ENCODE measurements at regions not wholly inside any gene's neighbourhood (a gene's known extent, or its start where the extent isn't known, plus 50 kb on each side); places are given as distances from the start of the nearest gene placed in this dataset.

DNA sequence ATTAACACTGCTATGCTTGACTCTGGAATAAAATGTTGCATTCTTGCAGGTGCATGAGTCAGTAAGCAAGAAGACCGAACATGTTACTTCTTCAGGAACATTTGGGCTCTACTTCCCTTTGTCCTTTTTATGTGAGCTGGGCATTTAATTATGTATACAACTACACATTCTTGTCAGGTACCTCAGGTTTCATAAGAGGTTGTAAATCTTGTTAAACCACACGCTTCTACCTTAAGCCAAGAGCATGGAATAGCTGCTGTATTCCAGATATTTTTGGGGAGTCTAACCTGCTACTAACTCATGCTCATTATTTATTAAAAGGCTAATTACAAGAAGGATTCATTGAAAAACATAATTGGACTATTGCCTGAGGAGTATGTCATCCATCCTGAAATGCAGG lies 414.2 kb upstream of the KLF6 start:
- no peak for DNase-seq (ENCODE audit: low read depth)
- no peak overlapping the region for H3K4me3 ChIP-seq (ENCODE audit: low read depth, low read length)
- TF ChIP-seq, protein P1, sequence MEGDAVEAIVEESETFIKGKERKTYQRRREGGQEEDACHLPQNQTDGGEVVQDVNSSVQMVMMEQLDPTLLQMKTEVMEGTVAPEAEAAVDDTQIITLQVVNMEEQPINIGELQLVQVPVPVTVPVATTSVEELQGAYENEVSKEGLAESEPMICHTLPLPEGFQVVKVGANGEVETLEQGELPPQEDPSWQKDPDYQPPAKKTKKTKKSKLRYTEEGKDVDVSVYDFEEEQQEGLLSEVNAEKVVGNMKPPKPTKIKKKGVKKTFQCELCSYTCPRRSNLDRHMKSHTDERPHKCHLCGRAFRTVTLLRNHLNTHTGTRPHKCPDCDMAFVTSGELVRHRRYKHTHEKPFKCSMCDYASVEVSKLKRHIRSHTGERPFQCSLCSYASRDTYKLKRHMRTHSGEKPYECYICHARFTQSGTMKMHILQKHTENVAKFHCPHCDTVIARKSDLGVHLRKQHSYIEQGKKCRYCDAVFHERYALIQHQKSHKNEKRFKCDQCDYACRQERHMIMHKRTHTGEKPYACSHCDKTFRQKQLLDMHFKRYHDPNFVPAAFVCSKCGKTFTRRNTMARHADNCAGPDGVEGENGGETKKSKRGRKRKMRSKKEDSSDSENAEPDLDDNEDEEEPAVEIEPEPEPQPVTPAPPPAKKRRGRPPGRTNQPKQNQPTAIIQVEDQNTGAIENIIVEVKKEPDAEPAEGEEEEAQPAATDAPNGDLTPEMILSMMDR (conservative IDR thresholded peaks at IDR 0.05; ENCODE audit: low read depth, low read length) = no peak

DNA sequence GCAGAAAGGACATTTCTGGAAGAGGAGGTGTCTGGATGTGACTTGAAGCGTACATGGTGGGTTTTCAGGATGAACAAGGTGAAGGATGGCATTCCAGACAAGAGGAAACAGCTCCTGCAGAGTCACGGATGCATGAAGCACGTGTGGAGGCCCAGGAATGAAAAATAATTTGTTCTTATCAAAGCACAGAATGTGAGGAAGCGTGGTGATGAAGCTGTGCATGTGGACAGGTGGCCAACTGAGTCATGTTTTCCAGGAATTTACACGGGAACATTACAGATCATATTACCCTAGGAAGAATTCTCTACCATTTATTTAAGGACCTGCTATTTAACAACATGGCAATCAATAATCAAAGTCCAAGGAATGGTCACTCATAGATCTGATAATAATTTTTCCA lies 413.2 kb upstream of the KLF6 start:
- no peak overlapping the region for H3K4me3 ChIP-seq (ENCODE audit: low read depth, low read length)
- no peak for DNase-seq (ENCODE audit: low read depth)
- TF ChIP-seq, protein P1 (conservative IDR thresholded peaks at IDR 0.05; ENCODE audit: low read depth, low read length) = no peak

DNA sequence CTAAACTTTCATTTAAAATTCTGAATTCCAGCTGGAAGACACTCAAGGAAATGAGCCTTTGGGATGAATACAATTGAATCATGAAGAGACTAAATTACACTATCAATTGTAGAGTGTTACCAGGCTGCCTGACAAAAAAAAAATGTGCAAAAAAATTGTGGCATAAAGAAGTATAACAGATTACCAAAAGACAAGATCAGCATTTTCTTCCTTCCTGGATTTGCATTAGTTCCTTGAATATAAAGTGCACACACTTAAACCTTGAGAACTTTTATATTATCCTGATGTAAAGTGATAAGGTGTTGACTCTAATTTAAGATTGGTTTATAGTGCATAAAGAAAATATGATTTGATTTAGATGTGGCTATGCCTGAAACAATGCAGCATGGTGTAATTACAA lies 412.7 kb upstream of the KLF6 start:
- TF ChIP-seq, protein P1 (conservative IDR thresholded peaks at IDR 0.05; ENCODE audit: low read depth, low read length) = no peak
- H3K4me3 ChIP-seq (ENCODE audit: low read depth, low read length) = no peak overlapping the region
- no peak for DNase-seq (ENCODE audit: low read depth)

DNA sequence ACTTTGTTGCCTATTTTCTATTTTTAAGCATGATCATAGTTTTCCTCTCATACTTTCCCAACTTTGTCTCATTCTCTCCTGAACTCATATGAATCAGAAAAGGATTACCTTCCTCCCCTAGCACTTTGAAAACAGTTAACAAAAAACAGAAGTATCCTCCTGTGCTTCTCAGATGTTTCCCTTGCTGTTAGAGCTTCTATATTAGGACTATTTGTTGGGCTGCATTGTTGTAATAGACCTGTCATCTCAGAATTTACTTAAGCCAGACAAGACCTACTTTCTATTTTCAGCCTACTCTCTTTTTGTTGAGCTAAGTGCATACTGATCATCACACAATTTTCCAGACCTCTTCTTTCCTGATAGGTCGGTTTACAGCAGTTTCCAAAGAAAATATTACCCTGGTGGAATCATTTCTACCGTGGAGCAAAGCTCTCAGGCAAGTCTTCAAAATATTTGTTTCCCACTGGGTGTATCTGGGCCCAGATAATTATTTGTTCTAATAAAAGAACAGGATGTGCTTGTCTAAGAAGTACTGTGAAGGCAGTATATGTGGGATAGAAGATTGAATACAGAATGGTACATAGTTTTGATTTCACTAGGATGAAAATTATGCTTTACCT lies 411.9 kb upstream of the KLF6 start:
- TF ChIP-seq, protein P1 (conservative IDR thresholded peaks at IDR 0.05; ENCODE audit: low read depth, low read length) = no peak
- no peak overlapping the region for H3K4me3 ChIP-seq (ENCODE audit: low read depth, low read length)
- no peak for DNase-seq (ENCODE audit: low read depth)

DNA sequence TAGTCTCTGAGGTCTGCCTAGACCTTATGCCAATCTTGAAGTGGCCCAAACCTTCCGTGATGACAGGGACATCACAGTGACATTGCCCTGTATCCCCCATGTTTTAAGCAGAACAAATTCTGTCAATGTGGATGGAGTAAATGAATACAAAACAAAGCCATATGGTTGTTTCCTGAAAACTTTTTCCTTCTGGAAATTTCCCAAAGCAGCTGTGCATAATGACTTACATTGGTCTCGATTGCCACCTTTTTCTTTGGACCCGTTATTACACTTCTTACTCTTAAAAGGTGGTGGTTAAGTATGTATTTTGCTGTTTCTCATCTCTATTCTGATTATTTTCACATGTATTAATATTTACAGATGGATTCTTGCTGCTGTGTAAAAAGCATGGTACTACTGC lies 411.2 kb upstream of the KLF6 start:
- TF ChIP-seq, protein P1 (conservative IDR thresholded peaks at IDR 0.05; ENCODE audit: low read depth, low read length) = no peak
- no peak overlapping the region for H3K4me3 ChIP-seq (ENCODE audit: low read depth, low read length)
- no peak for DNase-seq (ENCODE audit: low read depth)

DNA sequence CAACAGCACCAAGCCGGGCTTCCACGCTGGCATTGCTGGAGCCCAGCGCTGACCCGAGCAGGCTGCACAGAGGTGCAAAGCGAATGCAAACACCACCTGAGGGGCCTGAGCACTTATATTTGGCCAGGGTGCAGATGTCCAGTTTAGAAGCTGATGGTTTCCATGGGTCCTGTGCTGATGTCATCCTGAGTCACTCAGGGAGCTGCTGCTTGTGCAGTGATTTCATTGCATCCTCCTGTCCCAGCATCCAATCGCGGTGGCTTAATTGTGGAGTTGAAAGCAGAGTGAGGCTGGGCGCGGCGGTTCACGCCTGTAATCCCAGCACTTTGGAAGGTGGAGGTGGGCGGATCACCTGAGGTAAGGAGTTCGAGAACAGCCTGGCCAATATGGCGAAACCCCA lies 410.2 kb upstream of the KLF6 start:
- DNase-seq (ENCODE audit: low read depth) = no peak
- H3K4me3 ChIP-seq (ENCODE audit: low read depth, low read length) = no peak overlapping the region
- TF ChIP-seq, protein P1 (conservative IDR thresholded peaks at IDR 0.05; ENCODE audit: low read depth, low read length) = no peak

DNA sequence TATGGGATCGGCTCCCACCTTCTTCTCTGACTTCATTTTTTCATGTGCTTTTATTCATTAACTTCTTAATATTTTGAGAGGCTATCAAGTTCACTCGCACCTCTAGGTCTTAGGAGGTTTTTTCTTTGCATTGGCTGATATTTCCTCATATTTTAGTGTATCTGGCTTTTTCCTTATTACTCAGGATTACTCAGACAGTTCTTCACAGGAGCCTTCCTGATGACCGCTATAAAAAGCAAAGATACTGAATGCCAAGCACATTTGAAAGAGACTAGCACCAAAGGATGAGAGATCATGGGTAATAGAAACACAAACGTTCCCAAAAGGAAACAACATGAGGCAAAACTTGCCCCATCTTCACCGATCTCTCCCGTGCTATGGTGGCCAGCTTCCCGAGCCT lies 409.2 kb upstream of the KLF6 start:
- DNase-seq (ENCODE audit: low read depth) = no peak
- TF ChIP-seq, protein P1 (conservative IDR thresholded peaks at IDR 0.05; ENCODE audit: low read depth, low read length) = no peak
- H3K4me3 ChIP-seq (ENCODE audit: low read depth, low read length) = no peak overlapping the region
